Glutamatergic neuron (in vitro differentiated cells): ENCODE measurements at regions not wholly inside any gene's neighbourhood (a gene's known extent, or its start where the extent isn't known, plus 50 kb on each side); places are given as distances from the start of the nearest gene placed in this dataset.

Experiments used
- DNase-seq: peaks from one replicate; pipeline ENCODE4 v3.0.0; 2022
- H3K27ac Mint-ChIP-seq: one replicate; pipeline ENCODE4 v1.8.0; 2020; ENCODE audit warnings: mild to moderate bottlenecking, mixed read lengths, inconsistent platforms; ENCODE audit not compliant: unreplicated experiment
- H3K27me3 Mint-ChIP-seq: one replicate; pipeline ENCODE4 v1.8.0; 2020; ENCODE audit warnings: mild to moderate bottlenecking, moderate library complexity, mixed read lengths, inconsistent platforms; ENCODE audit not compliant: unreplicated experiment
- H3K36me3 Mint-ChIP-seq: one replicate; pipeline ENCODE4 v1.8.0; 2020; ENCODE audit warnings: mild to moderate bottlenecking, mixed read lengths, inconsistent platforms; ENCODE audit not compliant: unreplicated experiment
- H3K4me1 Mint-ChIP-seq: one replicate; pipeline ENCODE4 v1.8.0; 2020; ENCODE audit warnings: mild to moderate bottlenecking, low read depth, mixed read lengths, inconsistent platforms; ENCODE audit not compliant: unreplicated experiment
- H3K4me3 Mint-ChIP-seq: one replicate; pipeline ENCODE4 v1.8.0; 2020; ENCODE audit warnings: mild to moderate bottlenecking, mixed read lengths, inconsistent platforms; ENCODE audit not compliant: unreplicated experiment
- H3K9me3 Mint-ChIP-seq: one replicate; pipeline ENCODE4 v1.8.0; 2020; ENCODE audit warnings: mild to moderate bottlenecking, moderate library complexity, mixed read lengths, inconsistent platforms; ENCODE audit not compliant: unreplicated experiment
- TF ChIP-seq, protein P1 (sequence below): fragments of 200-600 bp; sonication (generic); IDR thresholded peaks from one replicate; pipeline ENCODE4 v1.5.0; 2021; ENCODE audit not compliant: partially characterized antibody, unreplicated experiment

DNA sequence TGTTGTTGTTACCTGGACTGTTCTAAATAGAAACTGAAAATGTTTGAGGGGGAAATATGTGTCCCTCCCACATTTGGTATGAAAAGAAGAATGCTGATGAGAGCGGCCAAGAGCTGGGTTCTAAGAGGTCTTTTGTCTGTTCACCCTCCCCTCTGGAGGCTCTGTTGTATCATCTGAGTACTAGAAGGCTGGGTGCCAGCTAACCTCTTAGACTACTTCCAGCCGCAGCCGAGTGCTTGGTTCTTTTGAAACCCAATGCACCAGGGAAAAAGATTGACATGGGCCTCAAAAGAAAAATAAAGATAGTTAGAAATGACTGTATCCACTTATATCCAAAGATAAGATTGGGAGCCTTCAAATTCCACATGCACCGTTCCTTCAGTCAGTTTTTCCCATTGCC is 255.9 kb downstream of the TXNL1 start:
- peaks cover 7% of the 10 kb centered on the region for H3K27me3 Mint-ChIP-seq
- H3K27ac Mint-ChIP-seq = no peak overlapping the region
- peaks cover 2% of the 10 kb centered on the region for H3K9me3 Mint-ChIP-seq
- no peak overlapping the region for H3K4me3 Mint-ChIP-seq
- no peak for DNase-seq
- TF ChIP-seq, protein P1, sequence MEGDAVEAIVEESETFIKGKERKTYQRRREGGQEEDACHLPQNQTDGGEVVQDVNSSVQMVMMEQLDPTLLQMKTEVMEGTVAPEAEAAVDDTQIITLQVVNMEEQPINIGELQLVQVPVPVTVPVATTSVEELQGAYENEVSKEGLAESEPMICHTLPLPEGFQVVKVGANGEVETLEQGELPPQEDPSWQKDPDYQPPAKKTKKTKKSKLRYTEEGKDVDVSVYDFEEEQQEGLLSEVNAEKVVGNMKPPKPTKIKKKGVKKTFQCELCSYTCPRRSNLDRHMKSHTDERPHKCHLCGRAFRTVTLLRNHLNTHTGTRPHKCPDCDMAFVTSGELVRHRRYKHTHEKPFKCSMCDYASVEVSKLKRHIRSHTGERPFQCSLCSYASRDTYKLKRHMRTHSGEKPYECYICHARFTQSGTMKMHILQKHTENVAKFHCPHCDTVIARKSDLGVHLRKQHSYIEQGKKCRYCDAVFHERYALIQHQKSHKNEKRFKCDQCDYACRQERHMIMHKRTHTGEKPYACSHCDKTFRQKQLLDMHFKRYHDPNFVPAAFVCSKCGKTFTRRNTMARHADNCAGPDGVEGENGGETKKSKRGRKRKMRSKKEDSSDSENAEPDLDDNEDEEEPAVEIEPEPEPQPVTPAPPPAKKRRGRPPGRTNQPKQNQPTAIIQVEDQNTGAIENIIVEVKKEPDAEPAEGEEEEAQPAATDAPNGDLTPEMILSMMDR = no peak
- H3K4me1 Mint-ChIP-seq = peaks cover 7% of the 10 kb centered on the region
- H3K36me3 Mint-ChIP-seq = peaks cover 5% of the 10 kb centered on the region

DNA sequence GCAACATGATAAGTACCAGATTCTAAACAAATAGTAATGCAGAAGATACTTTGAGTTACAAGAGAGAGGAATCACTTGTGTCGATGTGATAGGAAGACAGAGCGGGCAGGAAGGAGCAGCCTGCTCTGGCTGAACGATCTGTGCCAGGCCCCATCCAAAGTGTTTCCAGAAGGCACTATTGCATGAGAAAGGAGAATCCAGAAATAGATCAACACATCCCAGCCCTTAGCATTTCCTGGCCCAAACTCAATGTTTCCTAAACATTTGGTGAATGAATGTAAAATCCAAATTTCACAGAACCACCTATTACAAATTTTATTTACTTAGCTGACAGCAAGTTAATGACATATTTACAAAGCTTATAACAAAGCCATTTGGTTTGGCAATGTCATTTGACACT is 257.2 kb downstream of the TXNL1 start:
- TF ChIP-seq, protein P1 = no peak
- Mint-ChIP-seq H3K27ac (no peak overlapping the region), H3K4me3 (no peak overlapping the region), H3K36me3 (peaks cover 5% of the 10 kb centered on the region), H3K27me3 (peaks cover 7% of the 10 kb centered on the region), H3K4me1 (peaks cover 7% of the 10 kb centered on the region), H3K9me3 (peaks cover 2% of the 10 kb centered on the region)
- DNase-seq = no peak

DNA sequence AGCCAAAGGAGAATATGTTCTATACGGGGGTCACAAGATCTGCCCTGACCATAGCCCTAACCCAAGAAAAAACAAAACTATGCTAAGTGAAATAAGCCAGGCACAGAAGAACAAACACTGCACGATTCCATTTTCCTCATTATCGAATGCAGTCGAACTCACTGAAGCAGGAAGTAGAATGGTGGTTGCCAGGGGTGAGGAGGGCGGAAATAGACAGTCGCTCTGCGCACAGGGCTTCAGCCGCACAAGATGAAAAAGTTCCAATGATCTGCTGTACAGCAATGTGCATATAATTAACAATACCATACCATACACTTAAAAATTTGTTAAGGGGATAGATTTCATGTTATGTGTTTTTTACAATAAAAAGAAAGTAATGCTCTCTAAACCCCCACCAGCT is 257.7 kb downstream of the TXNL1 start:
- Mint-ChIP-seq H3K27ac (no peak overlapping the region), H3K4me3 (no peak overlapping the region), H3K27me3 (peaks cover 7% of the 10 kb centered on the region), H3K4me1 (peaks cover 7% of the 10 kb centered on the region), H3K36me3 (peaks cover 5% of the 10 kb centered on the region), H3K9me3 (peaks cover 4% of the 10 kb centered on the region)
- TF ChIP-seq, protein P1 = no peak
- DNase-seq = no peak

DNA sequence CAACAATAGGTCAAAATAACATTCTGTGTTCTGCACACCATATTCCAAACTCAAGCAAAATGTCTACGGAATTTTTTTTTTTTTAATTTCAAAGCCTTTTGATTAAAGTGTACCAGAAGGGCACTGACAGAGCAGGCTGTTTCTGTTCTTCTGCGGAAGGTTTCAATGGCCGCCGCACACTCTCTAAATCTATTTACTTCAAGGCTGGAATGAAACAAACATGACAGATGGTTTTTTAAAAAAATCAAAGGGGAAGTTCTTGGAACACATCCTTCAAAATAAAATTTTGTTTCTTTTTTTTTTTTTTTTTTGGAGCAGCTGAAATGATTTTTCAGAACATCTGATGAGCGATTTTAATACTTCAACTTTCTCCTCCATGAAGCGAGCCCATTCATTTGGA is 259.1 kb downstream of the TXNL1 start:
- Mint-ChIP-seq H3K4me1 (peaks cover 7% of the 10 kb centered on the region), H3K27me3 (peaks cover 7% of the 10 kb centered on the region), H3K9me3 (peaks cover 4% of the 10 kb centered on the region), H3K27ac (no peak overlapping the region), H3K36me3 (peaks cover 5% of the 10 kb centered on the region), H3K4me3 (no peak overlapping the region)
- no peak for DNase-seq
- TF ChIP-seq, protein P1 = no peak

DNA sequence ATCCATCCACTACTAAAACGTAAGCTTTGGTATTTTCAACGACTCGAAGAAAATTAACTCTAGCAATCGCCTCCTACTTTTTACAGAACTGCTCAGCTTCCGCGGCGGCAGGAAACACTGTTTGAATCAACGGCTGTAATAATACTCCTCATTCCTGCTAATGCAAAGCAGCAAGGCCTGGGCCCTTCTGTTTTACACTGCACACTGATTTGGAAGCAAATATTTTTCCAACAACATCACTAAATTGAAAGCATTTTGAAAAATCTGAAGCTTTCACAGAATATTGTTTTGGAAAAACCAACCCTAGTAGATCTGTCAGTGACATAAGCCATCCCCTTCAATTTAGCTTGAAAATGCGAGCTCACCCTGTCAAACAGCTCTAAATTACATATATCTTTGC is 261.2 kb downstream of the TXNL1 start:
- peaks cover 7% of the 10 kb centered on the region for H3K4me1 Mint-ChIP-seq

More for the DNA sequence above, 261.2 kb downstream of the TXNL1 start:
- peaks cover 7% of the 10 kb centered on the region for H3K27me3 Mint-ChIP-seq
- H3K27ac Mint-ChIP-seq = no peak overlapping the region
- peaks cover 5% of the 10 kb centered on the region for H3K36me3 Mint-ChIP-seq
- no peak for DNase-seq
- H3K4me3 Mint-ChIP-seq = no peak overlapping the region
- H3K9me3 Mint-ChIP-seq = peaks cover 4% of the 10 kb centered on the region
- TF ChIP-seq, protein P1 = no peak
